NCI-H1436 treated with DMSO at 0.1 percent for 48 hours (cell line): ENCODE measurements at regions not wholly inside any gene's neighbourhood (a gene's known extent, or its start where the extent isn't known, plus 50 kb on each side); places are given as distances from the start of the nearest gene placed in this dataset.
"Not testable (repeated sequence)": the region's sequence is repeated elsewhere in the genome, so short reads cannot be mapped to it uniquely, and the experiment has no call there.

Experiments used
- DNase-seq: peaks from one replicate; lab custom pipeline; 2025; lab: John Stamatoyannopoulos, UW

DNA sequence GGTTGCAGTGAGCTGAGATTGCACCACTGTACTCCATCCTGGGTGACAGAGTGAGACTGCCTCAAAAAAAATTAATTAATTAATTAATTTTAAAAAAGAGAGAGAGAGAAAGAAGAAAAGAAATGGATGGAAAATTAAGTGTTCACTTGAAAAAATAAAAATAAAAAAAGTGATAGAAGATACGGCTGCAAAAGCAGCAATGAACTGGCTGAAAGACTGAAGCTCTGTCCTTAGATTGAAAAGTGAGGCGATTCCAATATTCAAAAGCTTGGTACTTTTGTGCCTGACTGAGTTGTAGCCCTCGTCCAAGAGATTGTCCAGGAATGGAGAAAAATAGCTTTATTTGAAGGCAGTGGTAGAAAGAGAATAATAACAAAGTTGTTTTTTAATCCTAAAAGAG, 154.6 kb downstream of the ADSS2 start:
- no peak for DNase-seq

DNA sequence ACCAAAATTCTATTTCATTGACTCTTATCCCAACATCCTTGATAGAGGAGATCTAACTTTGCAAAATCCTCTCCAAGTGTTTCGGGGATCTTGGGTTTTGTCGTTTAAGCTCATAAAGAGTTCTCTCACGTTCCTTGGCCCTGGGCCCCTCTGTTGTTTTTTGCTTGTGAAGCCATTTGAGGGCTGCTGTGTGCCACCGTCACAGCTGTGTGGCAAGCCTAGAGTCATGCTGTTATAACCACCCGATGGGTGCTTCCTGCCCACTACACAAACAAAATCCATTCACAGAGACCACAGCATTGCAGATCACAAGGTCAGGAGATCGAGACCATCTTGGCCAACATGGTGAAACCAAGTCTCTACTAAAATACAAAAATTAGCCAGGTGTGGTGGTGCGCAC, 154.1 kb downstream of the ADSS2 start:
- DNase-seq: no peak

DNA sequence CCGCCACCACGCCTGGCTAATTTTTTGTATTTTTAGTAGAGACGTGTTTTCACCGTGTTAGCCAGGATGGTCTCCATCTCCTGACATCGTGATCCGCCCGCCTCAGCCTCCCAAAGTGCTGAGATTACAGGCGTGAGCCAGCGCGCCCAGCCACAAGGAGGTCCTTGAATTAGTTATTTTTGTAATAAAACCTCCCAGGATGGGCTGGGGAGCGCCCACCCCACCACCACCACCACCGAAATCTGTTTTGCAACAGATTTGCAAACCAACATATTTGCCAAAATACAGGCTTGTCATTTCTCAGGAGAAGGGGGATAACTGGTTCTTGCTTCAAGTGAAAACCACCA, 151.7 kb downstream of the ADSS2 start:
- not testable (repeated sequence) for DNase-seq

DNA sequence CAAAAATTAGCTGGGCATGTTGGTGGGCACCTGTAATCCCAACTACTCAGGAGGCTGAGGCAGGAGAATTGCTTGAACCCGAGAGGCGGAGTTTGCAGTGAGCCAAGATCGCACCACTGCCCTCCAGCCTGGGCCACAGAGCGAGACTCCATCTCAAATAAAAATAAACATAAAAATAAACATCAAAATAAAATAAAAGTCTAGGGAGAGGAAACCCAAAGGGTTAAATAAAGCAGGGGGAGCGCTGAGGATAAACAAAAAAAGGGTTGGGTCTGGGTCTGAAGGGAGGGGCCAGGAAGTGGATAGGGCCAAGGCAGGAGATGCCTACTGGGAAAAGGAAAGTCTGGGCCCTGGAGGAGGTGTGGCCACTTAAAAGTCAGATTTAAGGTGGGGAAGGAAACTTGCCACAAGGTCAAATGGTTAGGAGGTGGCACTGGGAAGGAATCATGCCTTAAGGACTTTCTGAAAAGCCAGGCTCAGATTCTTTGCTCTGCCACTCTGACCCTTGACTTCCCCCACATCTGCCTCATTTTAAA, 150.0 kb downstream of the ADSS2 start:
- DNase-seq: no peak

DNA sequence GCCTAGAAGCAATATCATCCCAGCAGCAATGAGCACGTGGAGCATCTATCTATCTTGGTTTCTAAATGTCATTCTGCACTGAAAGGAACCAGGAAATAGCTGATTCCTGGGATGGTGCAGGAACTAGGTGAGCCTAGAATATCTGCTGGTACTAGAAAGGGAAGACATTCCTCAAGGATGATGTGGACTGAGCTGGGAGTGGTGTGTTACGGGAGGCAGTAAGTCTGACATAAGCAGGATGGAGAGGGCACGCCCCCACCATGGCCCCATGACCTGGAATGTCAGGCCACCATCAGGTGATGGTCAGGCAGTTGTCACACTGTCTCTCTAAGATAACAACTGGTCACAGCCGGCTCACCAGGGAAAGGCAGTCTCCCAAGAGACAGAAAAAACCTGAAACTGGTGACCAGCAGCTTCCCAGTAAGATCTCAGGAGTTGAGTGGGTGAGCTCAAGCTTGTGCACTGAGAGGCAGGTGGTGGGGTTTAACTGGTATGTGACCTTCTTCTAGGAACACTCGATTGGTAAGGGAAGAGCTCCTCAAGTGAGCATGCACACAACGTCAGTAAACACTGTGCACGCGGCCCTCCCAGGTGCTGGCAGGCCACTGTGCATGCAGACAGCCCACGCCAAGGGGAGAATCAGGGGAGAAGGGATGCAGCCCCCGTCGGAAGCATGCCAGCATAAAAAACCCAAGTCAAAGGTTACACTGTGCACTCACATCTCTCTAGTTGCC, 148.7 kb downstream of the ADSS2 start:
- DNase-seq: no peak

DNA sequence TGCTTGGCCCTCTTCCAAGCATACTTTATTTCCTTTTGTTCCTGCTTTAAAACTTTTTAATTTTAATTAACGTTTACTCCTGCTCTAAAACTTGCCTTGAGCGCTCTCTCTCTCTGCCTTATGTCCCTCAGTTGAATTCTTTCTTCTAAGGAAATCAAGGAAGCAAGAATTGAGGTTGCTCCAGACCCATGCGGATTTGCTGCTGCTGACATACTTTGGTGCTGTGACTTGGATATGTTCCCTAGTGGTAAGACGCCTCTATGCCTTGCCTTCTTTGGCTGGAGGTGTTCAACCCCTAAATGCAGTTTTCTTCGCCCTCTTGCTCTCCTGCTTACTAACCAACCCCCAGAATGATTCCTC, 148.1 kb downstream of the ADSS2 start:
- DNase-seq: no peak

DNA sequence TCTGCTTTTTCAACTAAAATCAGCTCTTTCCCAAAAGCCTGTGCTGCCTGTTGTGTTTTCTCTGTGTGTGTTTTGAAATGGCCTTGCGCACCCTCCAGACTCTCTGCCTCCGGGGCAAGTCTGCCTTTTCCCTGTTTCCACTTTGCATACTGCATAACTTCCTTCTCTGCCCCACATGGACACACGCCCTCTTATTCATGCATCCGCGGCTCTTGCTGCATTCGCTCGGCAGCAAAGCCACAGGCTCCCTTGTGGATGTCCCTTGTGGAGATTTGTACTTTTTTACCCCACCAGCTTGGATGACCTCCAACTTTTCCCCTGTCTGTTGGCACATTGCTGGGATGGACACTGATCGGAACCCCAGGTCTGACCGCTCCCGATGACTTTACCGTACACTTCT, 147.6 kb downstream of the ADSS2 start:
- DNase-seq: no peak

DNA sequence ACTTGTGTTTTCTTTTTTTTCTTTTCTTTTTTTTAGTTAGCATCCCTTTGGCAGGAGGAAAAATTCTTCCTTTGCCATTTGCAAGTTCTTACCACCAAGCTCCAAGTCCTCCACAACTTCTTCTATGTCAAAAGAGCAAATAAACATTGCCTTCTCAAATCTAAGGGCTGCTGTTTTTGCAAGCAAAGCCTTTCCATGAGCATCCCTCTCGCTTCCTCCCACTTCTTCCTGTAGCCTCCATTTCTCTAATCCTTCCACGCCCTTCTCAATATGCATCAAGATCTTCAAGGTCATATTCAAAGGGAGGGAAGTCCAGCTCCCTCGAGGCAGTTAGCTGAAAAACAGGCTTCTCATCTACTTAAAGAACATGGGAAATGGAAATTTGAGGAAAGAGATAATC, 147.1 kb downstream of the ADSS2 start:
- no peak for DNase-seq

DNA sequence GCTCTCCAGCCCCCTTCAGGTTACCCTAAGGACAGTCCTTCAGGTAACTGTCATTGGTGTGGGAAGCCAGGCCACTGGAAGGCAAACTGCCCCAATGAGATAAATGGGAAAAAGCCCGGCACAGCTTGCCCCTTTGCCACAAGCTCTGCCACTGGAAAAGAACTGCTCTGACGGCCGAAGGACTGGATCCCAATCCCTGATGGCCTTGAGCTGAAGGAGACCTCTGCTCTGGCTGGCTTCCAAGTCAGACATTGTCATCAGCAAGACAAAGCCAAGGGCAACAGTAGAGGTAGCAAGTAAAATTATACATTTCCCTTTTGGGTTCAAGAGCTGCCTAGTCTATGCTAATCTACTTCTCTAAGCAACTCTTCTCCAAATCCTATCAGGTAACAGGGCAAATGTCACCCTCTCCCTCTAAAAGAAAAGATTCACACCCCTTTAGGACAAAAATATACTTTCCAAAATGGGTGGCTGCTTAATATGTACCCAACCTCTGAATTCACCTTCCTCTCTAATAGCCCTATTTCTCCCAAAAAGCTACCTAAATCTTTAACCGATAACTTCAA, 145.8 kb downstream of the ADSS2 start:
- DNase-seq: no peak

DNA sequence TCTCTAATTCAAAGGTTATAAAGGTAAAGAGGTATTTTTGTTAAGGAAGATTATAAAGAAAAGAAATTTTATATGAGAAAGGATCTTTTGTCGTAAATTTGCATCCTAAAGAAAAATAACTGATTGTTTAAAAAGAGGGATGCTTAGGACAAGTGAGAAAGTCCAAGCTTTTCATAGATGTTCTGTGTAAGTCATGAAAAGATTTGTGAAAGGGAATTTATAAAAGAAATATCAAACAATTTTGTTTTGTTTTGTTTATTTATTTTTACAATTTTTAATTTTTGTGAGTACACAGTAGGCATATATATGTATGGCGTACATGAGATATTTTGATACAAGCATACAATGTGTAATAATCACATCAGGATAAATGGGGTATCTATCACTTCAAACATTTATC, 145.2 kb downstream of the ADSS2 start:
- no peak for DNase-seq

DNA sequence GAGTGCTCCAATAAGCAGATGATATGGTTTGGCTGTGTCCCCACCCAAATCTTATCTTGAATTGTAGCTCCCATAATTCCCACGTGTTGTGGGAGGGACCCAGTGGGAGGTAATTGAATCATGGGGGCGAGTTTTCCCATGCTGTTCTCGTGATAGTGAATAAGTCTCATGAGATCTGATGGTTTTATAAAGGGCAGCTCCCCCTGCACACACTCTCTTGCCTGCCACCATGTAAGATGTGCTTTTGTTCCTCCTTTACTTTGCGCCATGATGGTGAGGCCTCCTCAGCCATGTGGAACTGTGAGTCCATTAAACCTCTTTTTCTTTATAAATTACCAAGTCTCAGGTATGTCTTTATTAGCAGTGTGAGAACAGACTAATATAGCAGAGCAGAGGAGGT, 142.5 kb downstream of the ADSS2 start:
- DNase-seq: not testable (repeated sequence)

DNA sequence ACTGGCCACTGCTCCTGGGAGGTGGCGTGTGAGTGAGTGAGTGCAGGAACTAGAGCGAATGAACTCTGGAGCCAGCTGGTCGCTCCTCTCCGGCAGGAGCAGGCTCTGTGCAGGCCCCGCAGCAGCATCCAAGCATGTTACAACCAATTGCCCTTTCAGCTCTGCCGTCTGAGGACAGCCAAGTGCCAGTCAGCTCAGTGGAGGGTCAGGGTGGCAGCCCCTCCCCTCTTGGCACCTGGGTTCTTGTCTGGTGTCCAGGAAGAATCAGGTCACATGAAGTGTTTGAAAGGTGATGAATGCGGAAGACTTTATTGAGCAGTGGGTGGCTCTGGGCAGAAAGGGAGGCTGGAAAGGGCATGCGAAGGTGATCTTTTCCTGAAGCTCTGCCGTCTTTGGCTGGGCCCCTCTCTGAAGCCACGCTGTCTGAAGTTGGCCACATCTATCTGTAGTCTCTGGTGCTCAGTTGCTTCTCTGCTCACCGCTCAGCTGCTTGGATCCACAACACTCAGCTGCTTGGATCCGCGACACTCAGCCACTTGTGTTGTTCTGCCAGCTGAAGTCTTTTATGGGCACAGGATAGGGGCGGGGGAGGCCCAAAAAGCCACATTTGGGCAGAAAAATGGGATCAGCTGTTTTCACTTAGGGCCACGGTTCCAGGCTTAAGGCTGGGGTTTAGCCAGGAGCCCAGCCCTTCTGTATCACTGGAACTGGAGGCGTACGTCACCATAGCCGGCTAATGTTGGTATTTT, 139.8 kb downstream of the ADSS2 start:
- DNase-seq: no peak

DNA sequence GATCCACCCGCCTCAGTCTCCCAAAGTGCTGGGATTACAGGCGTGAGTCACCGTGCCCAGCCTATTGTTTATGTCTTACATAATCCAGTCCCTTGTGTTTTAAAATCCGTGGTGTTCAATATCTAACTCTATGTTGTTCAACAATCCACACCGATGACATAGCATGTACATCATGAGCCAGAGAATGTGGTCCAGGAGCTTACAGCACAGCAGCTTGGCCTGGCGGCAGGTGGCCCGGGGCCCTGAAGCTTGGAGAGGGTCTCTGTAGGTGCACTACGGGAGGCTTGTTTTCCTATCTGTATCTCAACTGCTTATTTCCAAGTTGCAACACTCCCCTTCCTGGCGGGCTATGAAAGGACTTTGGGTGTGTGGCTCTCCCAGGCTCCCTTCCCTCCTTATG, 138.4 kb downstream of the ADSS2 start:
- no peak for DNase-seq

DNA sequence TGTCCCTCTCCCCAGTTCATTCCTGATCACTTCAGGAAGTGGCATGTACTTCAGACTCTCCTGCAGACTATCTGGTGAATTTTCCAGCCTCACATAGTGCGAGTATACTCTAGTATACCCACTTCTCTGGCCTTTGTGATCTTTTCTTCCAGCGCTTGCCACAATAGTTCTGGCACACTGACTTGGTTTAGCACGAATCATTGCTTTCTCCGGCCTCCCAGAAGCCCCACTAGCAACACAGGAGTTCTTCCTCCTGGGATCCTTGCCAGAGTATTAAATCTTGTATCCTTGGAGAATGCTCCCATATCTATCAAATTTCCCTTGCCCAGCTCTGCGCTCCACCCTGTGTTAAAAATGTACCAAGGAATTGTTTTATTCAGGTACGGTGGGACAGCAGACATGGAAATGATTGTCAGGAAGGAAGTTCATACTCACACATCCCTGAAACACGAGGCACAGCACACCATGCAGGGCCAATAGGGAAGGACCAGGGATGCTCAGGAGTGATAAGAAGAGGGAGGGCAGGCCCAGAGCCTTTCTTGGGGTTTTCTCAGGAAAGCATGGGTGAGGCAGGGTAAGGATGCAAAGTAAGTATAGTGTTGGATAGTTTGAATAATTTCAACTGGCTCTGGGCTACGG, 136.7 kb downstream of the ADSS2 start:
- DNase-seq: no peak

DNA sequence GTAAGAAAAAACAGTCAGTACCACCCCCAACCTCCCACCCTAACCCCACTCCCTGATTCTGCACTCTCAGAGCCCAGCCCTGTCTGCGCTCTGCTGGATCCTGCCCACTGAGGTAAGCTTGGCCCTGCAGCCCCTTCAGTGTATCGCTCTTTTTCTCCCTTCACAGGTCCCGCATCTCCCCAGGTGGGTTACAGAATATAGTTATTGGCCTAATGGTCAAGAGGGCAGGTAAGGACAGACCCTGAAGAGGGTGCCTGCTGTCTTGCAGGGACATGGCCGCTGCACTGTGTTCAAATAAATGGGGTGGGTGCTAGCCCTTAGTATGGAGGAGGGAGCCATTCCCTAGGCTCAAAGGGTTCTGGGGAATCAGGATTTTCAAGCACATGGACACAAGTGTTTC, 135.7 kb downstream of the ADSS2 start:
- DNase-seq: no peak

DNA sequence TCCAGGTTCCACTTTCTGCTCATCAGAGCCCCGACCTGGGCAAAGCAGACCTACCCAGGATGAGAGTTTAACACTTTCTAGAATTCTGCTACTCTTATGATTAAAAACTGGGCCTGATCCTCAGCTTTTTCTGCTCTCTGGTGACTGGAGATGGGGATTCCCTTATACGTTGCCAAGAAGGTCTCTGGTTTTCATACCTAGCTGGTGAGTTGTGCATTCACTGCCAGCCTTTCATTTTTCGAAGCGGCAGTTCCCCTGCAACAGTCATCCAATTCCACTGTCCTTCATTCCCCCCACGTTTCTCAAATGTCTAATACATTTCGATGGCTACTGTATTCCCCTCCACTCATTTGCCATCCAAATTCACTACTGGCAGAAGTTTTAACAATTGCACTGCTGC, 135.3 kb downstream of the ADSS2 start:
- no peak for DNase-seq

DNA sequence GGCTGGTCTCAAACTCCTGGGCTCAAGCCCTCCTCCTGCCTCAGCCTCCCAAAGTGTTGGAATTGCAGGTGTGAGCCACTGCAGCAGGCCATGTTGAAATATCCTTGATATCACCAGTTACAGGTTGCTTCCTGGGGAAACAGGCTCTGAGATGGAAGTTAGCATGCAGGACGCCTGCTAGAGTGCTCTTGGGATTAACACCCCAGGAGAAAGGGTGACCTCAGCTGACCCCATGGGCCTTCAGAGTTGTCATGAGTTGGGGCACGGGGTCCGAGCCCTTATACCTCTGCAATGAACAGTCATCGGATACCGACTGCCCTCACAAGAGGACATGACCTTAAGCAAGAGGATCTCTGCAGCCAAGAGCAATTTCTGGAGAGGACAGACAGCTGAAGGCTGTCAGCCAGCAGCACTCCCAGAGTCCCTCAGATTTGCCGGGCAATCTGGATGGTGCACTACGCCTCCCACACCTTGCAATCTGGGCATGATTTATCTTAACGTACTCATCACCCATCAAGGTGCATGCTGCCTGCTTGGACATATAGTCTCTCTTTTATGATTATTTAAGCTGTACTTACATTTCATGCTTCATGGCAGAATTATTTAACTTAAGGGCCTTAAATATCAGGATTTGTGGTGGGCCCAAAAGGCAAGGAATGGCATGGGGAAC, 134.6 kb downstream of the ADSS2 start:
- no peak for DNase-seq

DNA sequence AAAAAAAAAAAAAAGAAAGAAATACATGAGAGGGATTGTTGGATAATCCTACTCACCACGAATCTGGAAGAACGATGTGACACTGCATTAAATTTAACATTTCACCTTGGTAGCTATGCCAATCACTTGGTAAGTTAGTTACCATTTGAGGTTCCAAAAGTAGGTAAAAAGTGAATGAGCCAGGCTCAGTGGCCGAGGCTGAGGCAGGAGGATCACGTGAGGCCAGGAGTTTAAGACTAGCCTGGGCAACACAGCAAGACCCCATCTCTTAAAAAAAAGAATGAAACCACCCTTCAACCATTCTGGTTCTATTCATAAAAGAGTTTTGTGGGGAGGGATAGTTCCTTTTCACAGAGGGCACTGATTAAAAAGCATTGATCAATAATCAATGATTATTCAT, 133.6 kb downstream of the ADSS2 start:
- DNase-seq: no peak

DNA sequence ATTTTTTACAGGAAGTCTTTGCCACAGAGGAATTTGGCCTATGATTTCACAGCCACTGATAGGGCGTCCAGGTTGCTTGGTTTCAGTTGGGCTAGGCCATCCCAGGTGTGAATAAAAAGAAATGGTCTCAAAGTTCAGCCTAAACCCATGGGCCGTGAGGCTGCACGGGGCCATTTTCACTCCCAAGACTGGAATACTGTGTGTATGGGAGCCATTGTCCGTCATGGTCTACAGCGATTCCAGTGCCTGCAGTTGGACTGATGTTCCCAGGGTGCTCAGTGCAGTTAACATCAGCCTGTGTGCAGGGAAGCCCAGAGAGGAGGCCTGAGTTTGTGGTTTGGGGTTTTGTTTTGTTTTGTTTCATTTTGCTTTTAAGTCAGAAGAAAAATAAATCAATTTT, 133.2 kb downstream of the ADSS2 start:
- DNase-seq: no peak

DNA sequence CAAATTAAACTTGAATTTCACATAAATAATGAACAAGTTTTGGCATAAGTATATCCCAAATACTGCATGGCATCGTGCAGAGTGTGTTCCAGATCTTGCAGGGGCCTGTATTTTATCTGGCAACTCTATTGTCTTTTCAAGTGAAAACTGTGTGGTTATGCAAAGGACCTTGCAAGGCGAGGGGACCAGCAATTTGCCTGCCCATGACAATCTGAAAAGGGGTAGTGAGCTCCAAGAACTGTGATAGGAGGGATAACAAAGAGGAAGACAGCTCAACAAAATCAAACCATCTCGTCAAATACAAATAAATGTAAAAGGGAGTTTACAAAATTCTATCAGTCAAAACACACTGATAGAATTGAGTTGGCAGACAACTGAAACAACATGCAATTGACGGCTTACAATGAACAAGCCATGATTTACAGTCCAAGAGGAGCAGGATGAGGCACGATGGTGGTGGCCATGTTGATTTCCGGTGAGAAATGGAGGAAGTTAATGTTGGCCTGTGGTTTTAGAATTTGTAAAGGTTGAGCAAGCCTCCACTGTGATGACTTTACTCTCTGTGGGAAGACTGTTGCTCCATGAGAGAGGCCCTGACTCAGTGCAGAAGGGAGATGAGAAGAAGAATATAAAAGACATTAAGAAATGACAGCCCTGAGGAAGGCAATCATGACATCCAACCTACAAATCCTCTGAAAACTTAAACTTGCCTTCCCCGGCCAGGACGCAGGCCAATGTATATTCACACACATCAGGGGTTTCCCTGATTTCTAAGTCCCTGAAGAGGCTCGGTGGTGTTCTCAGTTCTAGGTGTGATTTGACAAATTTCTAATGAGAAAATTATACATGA, 132.2 kb downstream of the ADSS2 start:
- DNase-seq: no peak

DNA sequence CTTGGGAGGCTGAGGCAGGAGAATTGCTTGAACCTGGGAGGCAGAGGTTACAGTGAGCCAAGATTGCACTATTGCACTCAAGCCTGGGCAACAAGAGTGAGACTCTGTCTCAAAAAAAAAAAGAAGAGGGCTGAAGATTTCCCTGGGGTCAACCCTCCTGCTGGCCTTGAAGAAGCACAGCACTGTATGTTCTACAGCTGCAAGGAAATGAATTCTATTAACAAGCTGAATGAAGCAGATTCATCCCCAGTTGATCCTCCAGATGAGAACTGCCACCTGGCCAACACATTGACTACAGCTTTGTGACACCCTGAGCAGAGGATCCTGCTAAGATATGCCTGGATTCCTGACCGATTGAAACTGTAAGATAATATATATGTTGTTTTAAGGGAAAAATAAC, 129.5 kb downstream of the ADSS2 start:
- DNase-seq: no peak
